ENCODE measurements at regions not wholly inside any gene's neighbourhood (a gene's known extent, or its start where the extent isn't known, plus 50 kb on each side); places are given as distances from the start of the nearest gene placed in this dataset.

- TF ChIP-seq TOPORS (CRISPR knock-in tag; IDR thresholded peaks at IDR 0.05) (no peak), SRY (CRISPR knock-in tag; IDR thresholded peaks at IDR 0.05) (no peak), PAXIP1 (CRISPR knock-in tag; conservative IDR thresholded peaks at IDR 0.05) (peak; percentile 30; the same call in 1 of the 2 replicates), THAP7 (CRISPR knock-in tag; IDR thresholded peaks at IDR 0.05) (no peak), ZNF597 (CRISPR knock-in tag; IDR thresholded peaks at IDR 0.05) (no peak), POLR2AphosphoS5 (IDR thresholded peaks at IDR 0.05; ENCODE audit: low read depth, low read length) (no peak), PRPF4 (IDR thresholded peaks at IDR 0.05; ENCODE audit: low read depth, low read length, poor library complexity, severe bottlenecking) (no peak), NR2F2 (IDR thresholded peaks at IDR 0.05; ENCODE audit: borderline replicate concordance, low read depth) (no peak), ZSCAN31 (CRISPR knock-in tag; IDR thresholded peaks at IDR 0.05; ENCODE audit: low read depth) (no peak), SRSF9 (IDR thresholded peaks at IDR 0.05; ENCODE audit: borderline replicate concordance, insufficient read depth, low read depth, low read length, poor library complexity, severe bottlenecking) (no peak), U2AF1 (optimal IDR thresholded peaks at IDR 0.05; ENCODE audit: low read depth, low read length) (no peak), TCF7 (IDR thresholded peaks at IDR 0.05; ENCODE audit: low read depth) (no peak), ZNF225 (CRISPR knock-in tag; IDR thresholded peaks at IDR 0.05) (no peak), ZNF724P (CRISPR knock-in tag; IDR thresholded peaks at IDR 0.05; ENCODE audit: borderline replicate concordance) (no peak), ZBTB8A (CRISPR knock-in tag; IDR thresholded peaks at IDR 0.05; ENCODE audit: borderline replicate concordance, low read depth) (no peak), HNF1A (IDR thresholded peaks at IDR 0.05; ENCODE audit: low read depth) (no peak), HNF1A (CRISPR knock-in tag; IDR thresholded peaks at IDR 0.05; ENCODE audit: borderline replicate concordance) (no peak), TRAFD1 (CRISPR knock-in tag; IDR thresholded peaks at IDR 0.05; ENCODE audit: borderline replicate concordance) (no peak), ZNF557 (CRISPR knock-in tag; IDR thresholded peaks at IDR 0.05) (no peak)
Observed at GRCh38 chr16:52052818-52053217, 494.1 kb downstream of the TOX3 start (continued).
